ENCODE measurements at regions not wholly inside any gene's neighbourhood (a gene's known extent, or its start where the extent isn't known, plus 50 kb on each side); places are given as distances from the start of the nearest gene placed in this dataset.

DNA sequence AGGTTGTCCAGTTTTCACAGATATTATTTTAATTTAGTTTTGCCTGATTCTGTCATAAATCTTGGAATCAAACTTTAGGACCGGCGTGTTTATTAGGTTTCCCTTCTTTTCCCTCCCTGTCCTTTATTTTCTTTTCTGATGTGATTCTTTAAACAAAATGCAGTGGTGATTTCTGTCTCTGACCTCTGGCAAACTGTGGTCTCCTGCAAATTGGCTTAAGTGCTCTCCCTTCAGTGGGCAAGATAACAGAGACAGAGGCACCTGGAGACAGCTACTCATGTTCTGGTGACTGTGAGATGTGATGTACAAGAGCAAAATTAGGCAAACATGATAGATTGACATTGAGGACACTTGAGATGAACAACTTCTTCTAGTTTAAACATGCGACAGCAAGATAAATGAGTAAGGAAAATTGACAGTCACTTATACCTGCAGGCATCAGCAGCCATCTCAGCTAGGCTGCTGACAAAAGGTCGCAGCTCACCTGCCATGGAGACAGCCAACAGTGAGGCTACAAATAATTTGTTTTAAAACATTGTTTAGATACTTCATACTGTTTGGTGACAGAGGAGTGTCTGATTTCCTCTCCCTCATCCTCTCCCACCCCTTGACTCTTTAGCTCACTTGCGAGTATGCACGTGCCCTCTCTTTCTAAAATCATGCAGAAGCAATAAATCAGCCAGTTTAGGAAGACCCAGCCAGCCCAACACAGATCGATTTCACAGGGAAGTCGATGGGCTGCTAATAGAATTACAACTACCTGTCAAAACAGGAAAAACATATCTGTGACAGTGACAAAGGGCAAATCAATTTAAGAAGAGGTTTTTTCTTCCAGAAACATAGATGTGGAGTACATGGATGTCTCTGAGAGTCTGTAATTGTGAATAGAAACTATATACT is 63.4 kb upstream of the MAP3K7 start:
- in situ Hi-C loops (cut with HindIII; ENCODE audit: low sequenced_read_pairs) = no loop called here
- DNase-seq (ENCODE audit: low spot score) = no peak

DNA sequence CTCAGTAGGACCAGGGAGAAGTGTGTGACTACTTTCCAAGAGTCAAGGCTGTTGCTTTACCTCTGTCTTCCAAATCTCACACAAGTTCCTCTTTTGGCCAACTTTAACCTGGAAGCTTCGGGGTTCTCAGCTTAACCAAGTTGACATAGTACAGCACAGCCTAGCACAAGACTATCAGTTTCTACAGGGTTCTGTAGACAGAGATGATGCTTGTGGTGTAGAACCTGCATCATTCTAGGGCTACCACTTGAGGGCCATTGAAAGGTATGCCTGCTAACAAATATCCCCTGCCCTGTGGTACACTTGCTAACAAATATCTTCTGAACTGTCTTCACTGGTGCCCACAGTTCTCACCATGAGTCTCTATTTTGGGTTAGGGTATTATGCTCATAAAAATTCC is 62.0 kb upstream of the MAP3K7 start:
- in situ Hi-C loops (cut with HindIII; ENCODE audit: low sequenced_read_pairs) = no loop called here
- DNase-seq (ENCODE audit: low spot score) = no peak

DNA sequence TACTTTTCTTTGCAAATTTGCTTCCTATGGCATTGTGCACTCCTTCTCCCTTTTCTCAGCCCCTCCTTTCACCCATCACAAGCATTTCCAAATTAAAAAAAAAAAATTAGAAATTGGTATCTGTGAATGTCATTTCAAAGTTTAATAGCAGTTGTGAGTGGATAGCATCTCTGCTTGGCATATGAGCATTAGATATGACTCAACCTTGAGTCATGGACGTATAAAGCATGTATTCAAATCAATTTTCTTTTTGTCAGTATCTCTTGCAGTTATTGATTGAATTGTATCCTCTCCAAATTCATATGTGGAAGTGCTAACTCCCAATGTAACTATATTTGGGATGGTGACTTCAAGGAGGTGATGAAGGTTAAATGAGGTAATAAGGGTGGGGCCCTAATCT is 60.1 kb upstream of the MAP3K7 start:
- in situ Hi-C loops (cut with HindIII; ENCODE audit: low sequenced_read_pairs) = no loop called here
- DNase-seq (ENCODE audit: low spot score) = no peak

DNA sequence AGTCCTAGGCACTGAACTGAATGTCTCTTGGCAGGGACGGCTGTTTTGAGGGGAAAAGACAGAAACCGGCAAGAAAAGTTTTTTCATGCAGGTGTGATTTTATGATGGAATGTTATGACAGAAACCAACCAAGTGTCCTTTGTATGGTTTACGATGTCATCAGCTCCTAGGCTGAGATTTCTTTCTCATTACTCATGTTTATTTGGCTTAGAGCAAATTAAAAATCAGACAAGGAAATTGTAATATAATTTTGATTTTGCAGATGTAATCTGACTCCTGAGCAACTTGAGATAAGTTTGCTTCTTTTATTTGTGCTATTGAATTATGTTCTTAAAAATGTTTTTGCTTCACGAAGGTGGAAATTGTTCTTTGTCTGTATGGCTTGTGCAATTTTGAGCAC is 58.8 kb upstream of the MAP3K7 start:
- no peak for DNase-seq (ENCODE audit: low spot score)
- in situ Hi-C loops (cut with HindIII; ENCODE audit: low sequenced_read_pairs) = no loop called here

DNA sequence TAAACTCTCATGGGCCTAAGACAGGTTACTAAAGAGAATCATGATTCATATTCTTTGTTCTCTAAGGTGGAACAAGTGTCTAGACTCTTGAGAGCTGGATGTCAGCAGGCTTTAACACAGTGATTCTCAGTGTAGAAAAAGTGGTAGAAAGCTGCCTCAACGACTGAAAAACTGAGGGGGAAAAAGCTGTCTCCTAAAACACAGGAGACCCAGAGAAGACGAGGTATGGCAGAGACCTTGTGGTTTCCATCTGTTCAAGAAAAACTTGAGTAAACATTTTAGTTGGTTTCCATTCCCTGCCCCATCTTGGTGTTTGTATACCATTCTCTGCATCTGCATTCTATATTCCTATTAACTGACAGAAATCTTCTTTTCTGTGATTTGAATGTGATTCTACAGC is 57.6 kb upstream of the MAP3K7 start:
- no peak for DNase-seq (ENCODE audit: low spot score)
- in situ Hi-C loops (cut with HindIII; ENCODE audit: low sequenced_read_pairs) = no loop called here

DNA sequence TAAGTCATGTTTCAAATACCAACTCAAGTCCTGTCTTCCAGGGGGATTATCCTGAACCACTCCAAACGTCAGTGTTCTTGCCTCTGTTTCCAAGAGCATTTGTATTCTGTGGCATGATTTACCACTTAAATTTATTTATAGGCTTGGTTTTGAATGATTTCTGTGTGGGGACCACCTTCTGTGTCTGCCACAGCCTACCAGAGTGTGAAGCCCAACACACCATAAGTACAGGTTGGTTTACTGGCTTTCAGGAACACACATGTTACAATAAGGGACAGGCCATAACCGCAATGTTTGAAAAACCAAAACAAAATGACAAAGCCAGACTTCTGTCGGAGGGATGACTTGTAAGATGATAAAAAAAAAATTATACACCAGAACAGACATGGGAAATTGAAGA is 56.5 kb upstream of the MAP3K7 start:
- no peak for DNase-seq (ENCODE audit: low spot score)
- in situ Hi-C loops (cut with HindIII; ENCODE audit: low sequenced_read_pairs) = no loop called here

DNA sequence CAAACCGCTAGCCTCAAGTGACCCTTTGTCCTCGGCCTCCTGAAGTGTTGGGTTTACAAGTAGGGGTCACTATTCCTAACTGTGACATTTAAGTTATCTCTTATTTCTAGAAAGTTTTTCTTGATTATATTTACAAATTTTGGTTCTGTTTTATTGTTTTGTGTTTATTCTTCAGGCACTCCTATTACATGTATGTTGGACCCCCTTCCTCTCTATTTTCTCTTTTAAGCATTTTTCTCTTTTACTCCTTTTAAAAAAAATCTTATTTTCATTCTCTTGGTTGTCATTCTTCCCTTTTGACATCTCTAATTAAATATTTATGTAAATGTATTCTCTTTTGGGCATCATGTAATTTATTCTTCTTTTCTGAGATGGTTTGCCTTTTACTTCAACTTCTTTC is 50.4 kb upstream of the MAP3K7 start:
- in situ Hi-C loops (cut with HindIII; ENCODE audit: low sequenced_read_pairs) = no loop called here
- DNase-seq (ENCODE audit: low spot score) = no peak
